Activated CD4-positive, alpha-beta T cell treated with anti-CD3 and anti-CD28 coated beads, Interleukin-2, Interleukin-6, amounts not matched to agents 100 ng/mL and 50 ng/mL, durations not matched to agents 16 hours and 8 hours (primary cell): ENCODE measurements at regions not wholly inside any gene's neighbourhood (a gene's known extent, or its start where the extent isn't known, plus 50 kb on each side); places are given as distances from the start of the nearest gene placed in this dataset.

Experiments used
- DNase-seq: peaks from one replicate; pipeline ENCODE4 v3.0.0-alpha.2; 2020

- no peak for DNase-seq
Observed at GRCh38 chr6:43980004-43980795, 147.1 kb downstream of the MRPL14 start.

GRCh38 chr6:43979525-43979924 is 147.7 kb downstream of the MRPL14 start:
- no peak for DNase-seq

DNA sequence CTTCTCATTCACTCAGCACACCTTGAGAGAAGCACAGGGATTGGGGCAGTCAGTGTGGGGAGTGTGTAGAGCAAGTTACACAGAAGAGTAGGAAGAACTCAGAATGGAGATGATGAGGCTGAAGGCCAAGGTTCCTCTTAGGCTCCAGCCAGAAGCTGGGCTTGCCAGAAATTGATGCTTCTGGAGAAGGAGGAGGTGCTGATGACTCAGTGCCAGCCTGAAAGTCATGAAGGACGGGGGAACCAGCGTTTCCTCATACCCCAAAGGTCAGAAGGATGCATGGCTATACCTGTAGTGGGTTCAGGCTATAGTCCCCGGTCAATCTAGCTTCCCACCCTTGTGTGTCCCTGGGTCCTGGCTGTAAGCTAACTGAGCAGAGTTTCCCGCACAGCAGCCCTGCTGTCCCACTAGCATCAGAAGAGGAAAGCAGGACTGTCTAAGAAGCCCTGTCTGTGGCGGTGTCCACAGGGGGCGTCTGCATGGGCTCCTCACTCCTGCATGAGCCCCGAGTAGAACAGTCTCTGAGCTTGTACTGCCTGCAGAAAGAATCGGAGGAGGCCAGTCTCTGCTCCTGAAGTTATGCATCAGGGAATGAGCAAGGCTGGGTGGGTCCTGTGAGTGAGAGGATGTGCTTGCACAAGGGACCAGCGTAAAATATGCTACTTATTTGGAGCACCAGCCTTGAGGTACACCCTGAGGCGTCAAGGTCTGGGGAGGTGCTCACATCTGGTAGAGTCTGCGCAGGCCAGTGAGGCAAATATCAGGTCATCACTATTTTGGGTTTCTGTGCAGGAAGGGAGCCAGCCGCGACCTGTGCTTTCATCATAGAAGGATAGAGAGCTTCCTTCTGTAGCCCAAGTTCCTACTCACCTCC is 148.5 kb downstream of the MRPL14 start:
- no peak for DNase-seq

DNA sequence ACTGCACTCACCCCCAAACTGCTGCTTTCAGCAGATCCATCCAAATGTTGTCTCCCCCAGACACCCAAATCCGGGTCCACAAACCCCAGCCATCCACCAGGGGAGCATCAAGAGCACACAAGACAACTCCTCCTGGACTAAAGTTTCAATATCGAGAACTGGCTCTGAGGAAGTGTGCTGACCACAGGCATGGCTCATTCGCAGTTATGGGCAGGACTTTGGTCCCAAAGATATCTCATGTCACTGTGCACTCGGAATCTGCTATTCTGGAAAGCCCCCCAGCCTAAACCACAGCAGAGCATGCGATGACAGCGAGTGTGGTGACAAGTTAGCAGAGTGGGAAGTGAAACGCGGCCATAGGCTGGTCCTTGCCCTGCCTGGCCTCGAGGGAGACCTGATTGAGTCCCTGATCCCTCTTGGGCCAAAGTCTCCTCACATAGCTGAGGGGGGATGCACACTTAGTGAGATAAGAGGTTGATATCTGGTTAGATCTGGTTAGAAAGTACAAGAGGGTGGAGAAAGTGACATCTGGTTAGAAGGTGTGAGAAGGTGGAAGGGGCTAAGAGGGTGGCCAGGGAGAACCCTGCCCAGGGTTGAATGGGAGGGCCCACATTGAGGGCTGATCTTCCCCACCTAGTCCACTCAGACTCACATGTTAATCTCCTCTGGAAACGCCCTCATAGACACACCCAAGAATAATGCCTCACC is 149.7 kb downstream of the MRPL14 start:
- DNase-seq, result no peak

- DNase-seq, result no peak
Observed at GRCh38 chr6:43976706-43977403, 150.4 kb downstream of the MRPL14 start.

DNA sequence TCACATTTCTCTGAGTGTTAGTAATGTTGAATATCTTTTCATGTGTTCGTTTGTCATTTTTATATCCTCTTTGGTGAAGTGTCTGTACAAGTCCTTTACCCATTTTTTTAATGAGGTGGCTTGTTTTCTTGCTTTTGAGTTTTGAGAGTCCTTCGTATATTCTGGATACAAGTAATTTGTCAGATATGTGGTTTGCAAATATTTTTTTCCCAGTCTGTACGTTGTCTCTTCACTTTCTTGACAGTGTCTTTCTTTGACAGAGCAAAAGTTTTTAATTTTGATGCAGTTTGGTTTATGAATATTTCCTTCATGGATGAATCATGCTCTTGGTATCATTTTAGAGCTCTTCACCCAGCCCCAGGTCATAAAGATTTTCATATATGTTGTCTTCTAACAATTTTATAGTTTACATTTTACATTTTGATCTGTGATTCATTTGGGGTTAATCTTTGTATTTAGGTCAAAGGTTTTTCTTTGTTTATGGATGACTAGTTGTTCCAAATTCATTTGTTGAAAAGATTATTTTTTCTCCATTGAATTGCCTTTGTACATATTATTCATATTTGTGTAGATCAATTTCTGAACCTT is 152.5 kb downstream of the MRPL14 start:
- DNase-seq, result no peak

DNA sequence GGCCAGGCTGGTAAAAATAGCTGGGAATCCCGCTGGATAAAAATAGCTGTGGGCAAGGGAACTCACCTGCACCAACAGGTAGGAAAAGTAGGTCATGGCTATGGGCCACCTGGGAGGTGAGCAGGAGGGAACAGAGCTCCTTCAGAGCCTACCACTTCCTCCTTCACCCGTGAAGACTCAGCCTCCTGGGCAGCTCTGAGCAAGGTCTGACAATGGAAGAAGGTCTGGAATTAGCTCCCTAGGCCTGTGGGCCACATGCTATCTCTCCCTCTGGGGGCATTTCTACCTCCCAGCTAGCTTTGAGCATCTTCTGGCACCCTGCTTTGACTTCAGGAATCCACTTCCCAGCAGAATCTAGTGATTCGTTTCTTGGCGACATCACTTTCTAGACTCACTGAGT is 153.9 kb downstream of the MRPL14 start:
- no peak for DNase-seq

DNA sequence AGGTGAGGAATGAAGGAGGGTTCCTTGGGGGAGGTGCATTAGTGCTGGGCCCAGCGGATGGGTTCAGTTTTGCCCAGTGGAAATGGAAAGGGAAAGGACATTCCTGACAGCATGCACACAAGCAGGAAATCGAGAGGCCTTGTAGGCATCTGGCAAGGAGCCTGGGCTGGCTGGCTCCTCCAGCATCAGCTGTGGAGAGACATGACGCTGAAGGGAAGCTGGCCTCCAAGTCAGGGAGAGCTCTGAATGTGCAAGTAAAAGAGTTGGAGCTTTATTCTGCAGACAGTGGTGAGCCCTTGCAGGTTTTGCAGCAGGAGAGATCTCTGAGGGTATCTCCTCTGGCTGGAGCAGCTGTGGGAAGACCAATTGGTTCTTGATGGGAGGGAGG is 154.3 kb downstream of the MRPL14 start:
- DNase-seq, result no peak

GRCh38 chr6:43972179-43972912 is 154.9 kb downstream of the MRPL14 start:
- no peak for DNase-seq

GRCh38 chr6:43971776-43972126 is 155.5 kb downstream of the MRPL14 start:
- no peak for DNase-seq

GRCh38 chr6:43970913-43971775 is 156.1 kb downstream of the MRPL14 start:
- no peak for DNase-seq

- no peak for DNase-seq
Observed at GRCh38 chr6:43970068-43970912, 157.0 kb downstream of the MRPL14 start.

GRCh38 chr6:43969158-43969981 is 157.9 kb downstream of the MRPL14 start:
- no peak for DNase-seq

DNA sequence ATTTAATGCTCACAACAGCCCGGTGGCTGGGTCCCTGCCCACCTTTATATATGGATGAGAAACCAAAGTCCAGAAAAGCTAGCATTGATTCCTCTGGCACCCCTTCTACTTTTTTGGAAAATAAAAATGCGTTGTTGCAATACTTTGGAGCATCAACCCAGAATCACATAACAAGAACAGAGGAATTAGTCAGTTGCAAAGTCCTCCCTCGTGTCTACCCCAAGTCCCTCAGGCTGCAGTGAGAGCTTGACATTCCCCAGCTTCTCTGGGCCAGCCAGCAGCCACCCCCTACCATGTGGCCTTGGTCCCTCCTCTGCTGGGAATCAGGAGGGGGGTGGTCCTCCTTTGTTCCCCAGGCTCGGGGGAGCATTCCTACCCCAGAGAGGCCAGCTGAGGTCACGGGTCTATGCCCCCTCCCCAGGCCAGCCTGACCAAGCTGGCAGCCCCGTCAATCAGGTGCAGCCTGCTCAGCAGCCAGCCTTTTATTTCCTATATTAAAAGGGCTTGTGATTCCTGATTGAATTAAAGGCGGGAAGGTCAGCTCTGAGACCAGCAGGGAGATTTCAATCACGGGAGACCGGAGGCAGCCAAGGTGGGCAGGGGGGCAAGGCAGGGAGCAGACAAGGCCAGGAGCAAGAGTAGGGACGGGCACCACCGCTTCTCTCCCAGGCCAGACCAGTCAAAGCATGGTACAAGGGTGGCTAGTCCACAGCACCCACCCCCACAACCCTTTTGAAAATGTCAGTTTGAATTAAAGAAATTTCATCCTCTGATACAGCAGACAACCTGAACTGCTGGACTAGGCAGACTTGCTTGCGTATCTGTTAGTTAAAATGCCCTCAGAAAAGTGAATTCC is 158.9 kb downstream of the MRPL14 start:
- no peak for DNase-seq

DNA sequence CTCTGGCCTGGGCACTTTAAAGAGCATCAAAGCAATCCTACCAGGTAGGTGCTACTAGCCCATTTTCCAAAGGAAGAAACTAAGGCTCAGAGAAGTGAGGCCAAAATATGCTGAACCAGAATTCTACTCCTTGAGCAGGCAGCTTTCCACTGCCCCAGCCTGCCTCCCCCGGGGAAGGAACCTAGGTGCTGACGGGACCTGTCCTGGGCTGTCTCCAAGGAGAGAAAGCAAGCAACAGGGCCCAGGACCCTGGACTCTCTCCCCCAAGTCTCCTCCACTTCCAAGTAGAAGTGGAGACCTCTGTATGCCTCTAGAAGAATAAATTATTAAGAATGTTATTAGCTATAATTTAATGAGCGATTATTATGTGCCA is 159.5 kb downstream of the MRPL14 start:
- no peak for DNase-seq

DNA sequence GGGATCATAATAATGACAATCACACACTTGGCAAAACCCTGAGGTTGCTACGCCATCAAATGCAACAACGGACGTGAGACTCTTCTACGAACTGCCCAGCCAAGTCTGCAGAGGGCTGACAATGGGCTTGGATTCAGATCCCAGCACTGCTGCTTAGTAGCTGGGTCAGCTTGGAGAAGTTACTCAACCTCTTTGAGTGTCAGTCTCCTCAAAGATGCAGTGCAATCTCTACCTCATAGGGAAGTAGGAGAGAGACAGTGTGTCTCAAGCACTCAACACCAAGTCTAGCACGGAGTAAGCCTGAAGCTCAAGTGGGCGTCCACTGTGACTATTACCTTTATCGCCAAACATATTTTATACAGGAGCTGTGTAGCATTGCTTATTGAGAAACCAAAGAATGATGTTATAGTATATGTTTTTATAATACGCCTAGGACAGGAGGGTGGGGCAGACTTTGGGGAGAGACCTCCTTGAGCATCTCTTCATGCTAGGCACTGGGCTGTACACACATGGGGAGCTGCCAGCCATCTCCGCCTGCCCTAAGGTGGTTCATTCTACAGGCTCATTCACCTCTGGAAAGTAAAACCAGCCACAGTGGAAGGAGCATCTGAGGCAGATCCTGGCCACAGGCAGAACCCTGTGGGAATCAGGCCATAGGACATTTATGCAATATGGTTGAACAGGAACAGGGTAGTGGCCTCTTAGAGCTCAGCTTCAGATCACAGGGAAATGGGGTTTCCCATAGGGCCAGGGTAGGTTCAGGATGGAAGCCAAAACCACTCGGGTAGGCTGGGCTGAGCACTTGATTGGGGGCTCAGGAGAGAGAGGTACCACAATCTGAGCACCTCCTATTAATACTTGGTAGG is 160.2 kb downstream of the MRPL14 start:
- no peak for DNase-seq

DNA sequence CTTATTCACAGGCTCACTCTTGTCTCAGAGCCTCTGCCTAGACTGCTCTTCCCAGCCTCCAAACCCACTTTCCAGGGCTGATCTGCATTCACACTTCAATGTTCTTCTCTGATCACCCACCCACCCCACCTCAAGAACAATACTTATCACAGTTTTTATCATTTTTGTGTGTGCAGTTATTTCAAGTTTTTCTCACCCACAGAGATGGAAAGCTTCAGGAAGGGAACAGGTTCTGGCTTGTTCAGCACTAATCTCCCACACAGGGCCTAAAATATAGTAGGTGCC is 160.9 kb downstream of the MRPL14 start:
- no peak for DNase-seq
